Fibroblast of the aortic adventitia (primary cell): ENCODE measurements at regions not wholly inside any gene's neighbourhood (a gene's known extent, or its start where the extent isn't known, plus 50 kb on each side); places are given as distances from the start of the nearest gene placed in this dataset.

ENCODE experiments used
- DNase-seq: peaks from one replicate; pipeline ENCODE4 v3.0.0-alpha.2; 2010; ENCODE audit warnings: low read depth
- H3K4me3 ChIP-seq: 2 replicates; pipeline ENCODE4 v1.5.1; 2011; ENCODE audit warnings: low read depth, mild to moderate bottlenecking, control low read depth, low read length, moderate library complexity
- TF ChIP-seq, protein P1 (sequence below): IDR thresholded peaks from 2 replicates; pipeline ENCODE4 v1.5.1; 2011; ENCODE audit warnings: mild to moderate bottlenecking, low read length, control low read depth, inconsistent platforms; ENCODE audit not compliant: insufficient read depth

DNA sequence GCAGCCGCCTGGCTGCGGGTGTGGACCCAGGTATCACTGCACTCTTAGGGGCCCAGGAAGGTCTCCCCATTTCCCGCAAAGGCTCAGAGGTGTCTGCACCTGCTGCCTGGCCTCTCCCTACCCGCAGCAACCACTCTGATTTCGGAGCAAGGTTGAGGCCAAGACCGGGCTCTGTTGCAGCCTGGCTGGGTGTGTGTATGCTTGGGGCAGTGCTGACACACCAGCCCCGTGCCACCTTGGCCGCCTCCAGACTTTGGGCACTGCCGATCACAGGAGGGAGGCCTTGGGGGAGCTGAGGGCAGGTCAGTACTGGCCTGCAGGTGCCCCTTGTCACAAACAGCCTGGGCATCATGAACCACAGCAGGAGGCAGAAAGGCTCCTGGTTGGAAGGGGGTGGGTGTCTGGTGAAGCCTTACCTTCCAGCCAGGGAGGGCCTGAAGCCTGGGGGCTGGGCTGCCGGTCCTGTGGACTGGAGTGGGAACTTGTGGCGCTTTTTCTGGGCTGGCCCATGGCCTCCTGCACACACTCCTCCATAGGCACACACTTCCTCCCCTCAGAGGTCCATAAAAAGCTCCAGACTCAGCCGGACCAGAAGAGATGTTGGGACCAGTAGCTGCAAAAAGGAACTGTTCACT, 519.5 kb downstream of the RWDD3 start:
- no peak for DNase-seq
- H3K4me3 ChIP-seq: no peak overlapping the region
- TF ChIP-seq, protein P1, sequence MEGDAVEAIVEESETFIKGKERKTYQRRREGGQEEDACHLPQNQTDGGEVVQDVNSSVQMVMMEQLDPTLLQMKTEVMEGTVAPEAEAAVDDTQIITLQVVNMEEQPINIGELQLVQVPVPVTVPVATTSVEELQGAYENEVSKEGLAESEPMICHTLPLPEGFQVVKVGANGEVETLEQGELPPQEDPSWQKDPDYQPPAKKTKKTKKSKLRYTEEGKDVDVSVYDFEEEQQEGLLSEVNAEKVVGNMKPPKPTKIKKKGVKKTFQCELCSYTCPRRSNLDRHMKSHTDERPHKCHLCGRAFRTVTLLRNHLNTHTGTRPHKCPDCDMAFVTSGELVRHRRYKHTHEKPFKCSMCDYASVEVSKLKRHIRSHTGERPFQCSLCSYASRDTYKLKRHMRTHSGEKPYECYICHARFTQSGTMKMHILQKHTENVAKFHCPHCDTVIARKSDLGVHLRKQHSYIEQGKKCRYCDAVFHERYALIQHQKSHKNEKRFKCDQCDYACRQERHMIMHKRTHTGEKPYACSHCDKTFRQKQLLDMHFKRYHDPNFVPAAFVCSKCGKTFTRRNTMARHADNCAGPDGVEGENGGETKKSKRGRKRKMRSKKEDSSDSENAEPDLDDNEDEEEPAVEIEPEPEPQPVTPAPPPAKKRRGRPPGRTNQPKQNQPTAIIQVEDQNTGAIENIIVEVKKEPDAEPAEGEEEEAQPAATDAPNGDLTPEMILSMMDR: no peak

DNA sequence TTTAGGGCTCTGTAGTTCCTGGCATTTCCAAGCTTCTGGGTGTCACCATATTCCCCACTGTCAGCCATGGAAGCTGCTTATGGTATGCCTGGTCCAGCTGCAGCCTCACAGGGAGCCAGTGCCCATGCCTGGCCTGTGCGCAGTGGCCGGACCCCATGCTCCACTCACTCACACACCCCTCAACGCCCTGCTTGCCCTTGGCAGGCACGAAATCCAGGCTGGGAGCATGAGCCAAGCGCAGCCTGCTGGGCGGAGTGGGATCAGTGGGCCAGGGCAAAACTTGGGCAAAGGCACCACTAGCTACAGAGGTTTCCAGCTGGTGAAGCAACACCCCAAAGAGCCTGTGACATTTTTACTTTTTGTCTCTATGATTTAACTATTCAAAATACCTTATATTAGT, 520.4 kb downstream of the RWDD3 start:
- DNase-seq: no peak
- TF ChIP-seq, protein P1: no peak
- H3K4me3 ChIP-seq: no peak overlapping the region

DNA sequence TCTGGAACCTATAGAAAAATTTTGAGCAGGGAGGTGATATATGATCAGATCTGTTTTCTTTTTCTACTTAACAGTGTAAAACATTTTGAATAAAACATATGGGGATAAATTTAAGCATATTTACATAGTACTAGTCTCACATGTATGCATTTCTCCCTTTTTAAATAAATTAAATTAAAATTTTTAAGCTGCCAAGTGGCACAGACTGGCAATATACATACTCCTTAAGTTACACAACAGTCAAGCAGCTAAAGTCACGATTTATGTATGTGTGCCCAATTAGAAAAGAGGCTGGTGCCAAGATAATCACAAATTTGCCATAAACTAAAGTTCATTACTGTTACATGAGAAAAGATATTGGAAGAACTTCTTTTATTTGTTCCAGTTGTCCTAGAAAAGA, 532.0 kb downstream of the RWDD3 start:
- TF ChIP-seq, protein P1: no peak
- no peak overlapping the region for H3K4me3 ChIP-seq
- no peak for DNase-seq

GRCh38 chr1:95770581-95770980, 536.6 kb downstream of the RWDD3 start:
- DNase-seq: no peak
- TF ChIP-seq, protein P1: no peak
- no peak overlapping the region for H3K4me3 ChIP-seq

DNA sequence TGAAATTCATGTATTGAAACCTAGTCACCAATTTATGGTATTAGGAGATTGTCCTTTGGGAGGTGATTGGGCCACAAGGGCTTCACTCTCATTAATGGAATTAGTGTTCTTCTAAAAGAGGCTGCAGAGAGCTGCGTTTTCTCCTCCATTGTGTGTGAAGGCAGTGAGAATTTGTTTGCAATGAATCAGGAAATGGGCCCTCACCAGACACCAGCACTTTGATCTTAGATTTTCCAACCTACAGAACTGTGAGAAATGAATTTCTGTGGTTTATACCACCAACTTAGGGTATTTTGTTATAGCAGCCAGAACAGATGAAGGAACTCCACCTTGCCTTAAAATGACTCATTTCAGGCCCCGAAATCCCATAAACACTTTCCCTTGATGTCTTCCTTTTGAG, 544.2 kb downstream of the RWDD3 start:
- DNase-seq: no peak
- H3K4me3 ChIP-seq: no peak overlapping the region
- TF ChIP-seq, protein P1: no peak

DNA sequence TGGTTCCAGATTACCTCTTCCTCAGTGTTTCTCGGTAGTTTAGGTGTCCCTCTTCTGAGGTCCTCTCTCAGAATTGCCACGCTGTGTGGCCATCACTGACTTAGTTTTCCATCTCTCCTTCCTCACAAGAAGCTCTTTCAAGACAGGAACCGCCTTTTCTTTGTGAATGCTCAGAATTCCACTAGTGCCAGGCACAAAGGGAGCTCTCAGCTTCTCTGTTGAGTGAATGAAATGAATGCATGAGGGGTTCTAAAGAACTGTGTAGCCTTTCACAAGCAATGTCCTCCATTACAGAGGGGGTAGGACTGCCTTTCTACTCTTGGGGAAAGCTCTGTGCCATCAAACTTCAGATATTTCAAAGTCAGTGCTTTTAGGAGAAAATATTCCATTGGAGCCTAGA, 546.8 kb downstream of the RWDD3 start:
- TF ChIP-seq, protein P1: no peak
- H3K4me3 ChIP-seq: no peak overlapping the region
- DNase-seq: no peak

DNA sequence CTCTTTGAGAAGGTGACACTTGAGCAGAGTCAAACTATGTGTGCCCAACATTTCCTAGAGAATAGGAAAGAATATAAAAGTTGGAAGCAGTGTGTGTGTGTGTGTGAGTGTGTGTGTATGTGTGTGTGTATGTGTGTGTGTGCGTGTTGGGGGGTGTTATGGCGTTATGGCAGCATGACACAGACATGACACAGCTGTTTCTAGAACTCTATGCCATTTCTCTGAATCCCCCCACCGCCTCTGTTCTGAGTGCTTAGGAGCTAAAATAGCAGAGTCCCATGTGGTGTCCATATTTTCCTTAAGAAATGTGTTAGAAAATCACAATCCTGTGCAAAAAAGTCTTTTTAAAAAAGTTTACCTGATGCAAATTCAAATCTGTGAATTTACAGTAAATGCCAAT, 556.1 kb downstream of the RWDD3 start:
- no peak overlapping the region for H3K4me3 ChIP-seq
- DNase-seq: no peak
- TF ChIP-seq, protein P1: no peak
